SK-N-SH treated with all-trans-retinoic acid at 6 μM for 48 hours (cell line): ENCODE measurements at regions not wholly inside any gene's neighbourhood (a gene's known extent, or its start where the extent isn't known, plus 50 kb on each side); places are given as distances from the start of the nearest gene placed in this dataset.

ENCODE experiments used
- ATAC-seq: fragments of 200-7000 bp; cut with Tn5 transposase; 3 replicates; pipeline ENCODE4 v1.9.1; 2020; ENCODE audit warnings: mild to moderate bottlenecking, moderate library complexity
- ARNTL ChIP-seq: fragments of 450-650 bp; formaldehyde crosslinking; IDR thresholded peaks from 2 replicates; pipeline ENCODE4 v1.5.0; 2020; ENCODE audit warnings: low read depth, mild to moderate bottlenecking, moderate library complexity, borderline replicate concordance
- CSDC2 ChIP-seq: fragments of 250-450 bp; sonication (Bioruptor Pico); IDR thresholded peaks from 2 replicates; pipeline ENCODE4 v1.5.0; 2020; ENCODE audit warnings: mild to moderate bottlenecking, moderate library complexity
- ESRRG ChIP-seq: fragments of 250-450 bp; sonication (Bioruptor Pico); IDR thresholded peaks from 2 replicates; pipeline ENCODE4 v1.6.1; 2021; ENCODE audit warnings: mild to moderate bottlenecking
- GLIS3 ChIP-seq: fragments of 250-450 bp; sonication (Bioruptor Pico); IDR thresholded peaks from 2 replicates; pipeline ENCODE4 v1.5.0; 2020; ENCODE audit warnings: mild to moderate bottlenecking, moderate library complexity
- ISL1 ChIP-seq: fragments of 250-450 bp; sonication (Bioruptor Pico); IDR thresholded peaks from 2 replicates; pipeline ENCODE4 v2.1.2; 2022; ENCODE audit warnings: mild to moderate bottlenecking, moderate library complexity
- OSR1 ChIP-seq: fragments of 250-450 bp; sonication (Bioruptor Pico); IDR thresholded peaks from 2 replicates; pipeline ENCODE4 v1.8.0; 2022; ENCODE audit warnings: moderate library complexity, mild to moderate bottlenecking, inconsistent platforms
- PPARA ChIP-seq: fragments of 250-450 bp; sonication (Bioruptor Pico); IDR thresholded peaks from 2 replicates; pipeline ENCODE4 v1.5.0; 2020; ENCODE audit warnings: mild to moderate bottlenecking, borderline replicate concordance
- RARB ChIP-seq: fragments of 250-450 bp; sonication (Bioruptor Pico); IDR thresholded peaks from 2 replicates; pipeline ENCODE4 v1.8.0; 2021; ENCODE audit warnings: mild to moderate bottlenecking, moderate library complexity
- SNAI2 ChIP-seq: fragments of 250-450 bp; sonication (Bioruptor Pico); IDR thresholded peaks from 2 replicates; pipeline ENCODE4 v1.5.0; 2020; ENCODE audit warnings: mild to moderate bottlenecking, moderate library complexity
- TCF4 ChIP-seq: fragments of 250-450 bp; sonication (Bioruptor Pico); IDR thresholded peaks from 2 replicates; pipeline ENCODE4 v1.8.0; 2021; ENCODE audit warnings: mild to moderate bottlenecking, moderate library complexity, borderline replicate concordance
- TOX ChIP-seq: fragments of 250-450 bp; sonication (Bioruptor Pico); IDR thresholded peaks from 2 replicates; pipeline ENCODE4 v1.8.0; 2021; ENCODE audit warnings: mild to moderate bottlenecking, moderate library complexity, borderline replicate concordance
- ZC3H10 ChIP-seq: fragments of 250-450 bp; sonication (Bioruptor Pico); IDR thresholded peaks from 2 replicates; pipeline ENCODE4 v1.5.1; 2021; ENCODE audit warnings: mild to moderate bottlenecking, moderate library complexity
- ZFP3 ChIP-seq: fragments of 250-450 bp; sonication (Bioruptor Pico); IDR thresholded peaks from 2 replicates; pipeline ENCODE4 v1.5.0; 2020; ENCODE audit warnings: mild to moderate bottlenecking, moderate library complexity
- ZFP30 ChIP-seq: fragments of 450-650 bp; formaldehyde crosslinking; IDR thresholded peaks from 2 replicates; pipeline ENCODE4 v1.5.0; 2022; ENCODE audit warnings: mild to moderate bottlenecking, moderate library complexity
- ZNF565 ChIP-seq: fragments of 450-650 bp; formaldehyde crosslinking; conservative IDR thresholded peaks from 2 replicates; pipeline ENCODE4 v1.5.0; 2020; ENCODE audit warnings: low read depth, mild to moderate bottlenecking, moderate library complexity
- ZNF70 ChIP-seq: fragments of 450-650 bp; formaldehyde crosslinking; IDR thresholded peaks from 2 replicates; pipeline ENCODE4 v1.5.0; 2020; ENCODE audit warnings: mild to moderate bottlenecking, moderate library complexity
- ZNF8 ChIP-seq: fragments of 450-650 bp; formaldehyde crosslinking; IDR thresholded peaks from 2 replicates; pipeline ENCODE4 v1.5.0; 2020; ENCODE audit warnings: mild to moderate bottlenecking, moderate library complexity
- TF ChIP-seq, protein P1 (sequence below): fragments of 250-450 bp; sonication (Bioruptor Pico); IDR thresholded peaks from 2 replicates; pipeline ENCODE4 v1.5.1; 2020; ENCODE audit warnings: low read depth, mild to moderate bottlenecking, moderate library complexity
- TF ChIP-seq, protein P2 (sequence below): fragments of 250-450 bp; sonication (Bioruptor Pico); IDR thresholded peaks from 2 replicates; pipeline ENCODE4 v1.5.0; 2020; ENCODE audit warnings: mild to moderate bottlenecking, moderate library complexity
- TF ChIP-seq, protein P3 (sequence below): fragments of 250-450 bp; sonication (Bioruptor Pico); IDR thresholded peaks from 2 replicates; pipeline ENCODE4 v1.5.1; 2021; ENCODE audit warnings: mild to moderate bottlenecking, moderate library complexity
- TF ChIP-seq, protein P4 (sequence below): fragments of 250-450 bp; sonication (Bioruptor Pico); IDR thresholded peaks from 2 replicates; pipeline ENCODE4 v1.8.0; 2020; ENCODE audit warnings: mild to moderate bottlenecking, moderate library complexity, borderline replicate concordance
- TF ChIP-seq, protein P5 (sequence below): fragments of 250-450 bp; sonication (Bioruptor Pico); IDR thresholded peaks from 2 replicates; pipeline ENCODE4 v1.8.0; 2021; ENCODE audit warnings: low read depth, mild to moderate bottlenecking, moderate library complexity, borderline replicate concordance

DNA sequence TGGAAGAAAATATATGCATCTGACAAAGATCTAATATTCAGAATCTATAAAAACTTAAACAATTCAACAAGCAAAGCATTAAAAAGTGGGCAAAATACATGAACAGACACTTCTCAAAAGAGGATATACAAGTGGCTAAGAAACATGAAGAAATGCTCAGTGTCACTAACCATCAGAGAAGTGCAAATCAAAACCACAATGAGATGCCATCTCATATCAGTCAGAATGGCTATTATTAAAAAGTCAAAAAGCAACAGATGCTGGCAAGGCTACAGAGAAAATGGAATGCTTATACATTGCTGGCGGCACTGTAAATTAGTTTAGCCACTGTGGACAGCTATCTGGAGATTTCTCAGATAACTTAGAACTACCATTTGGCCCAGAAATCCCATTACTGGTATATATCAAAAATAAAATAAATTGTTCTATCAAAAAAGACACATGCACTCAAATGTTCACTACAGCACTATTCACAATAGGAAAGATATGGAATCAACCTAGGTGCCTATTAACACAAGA lies 179.5 kb downstream of the PCTP start (continued):
- TF ChIP-seq, protein P1, sequence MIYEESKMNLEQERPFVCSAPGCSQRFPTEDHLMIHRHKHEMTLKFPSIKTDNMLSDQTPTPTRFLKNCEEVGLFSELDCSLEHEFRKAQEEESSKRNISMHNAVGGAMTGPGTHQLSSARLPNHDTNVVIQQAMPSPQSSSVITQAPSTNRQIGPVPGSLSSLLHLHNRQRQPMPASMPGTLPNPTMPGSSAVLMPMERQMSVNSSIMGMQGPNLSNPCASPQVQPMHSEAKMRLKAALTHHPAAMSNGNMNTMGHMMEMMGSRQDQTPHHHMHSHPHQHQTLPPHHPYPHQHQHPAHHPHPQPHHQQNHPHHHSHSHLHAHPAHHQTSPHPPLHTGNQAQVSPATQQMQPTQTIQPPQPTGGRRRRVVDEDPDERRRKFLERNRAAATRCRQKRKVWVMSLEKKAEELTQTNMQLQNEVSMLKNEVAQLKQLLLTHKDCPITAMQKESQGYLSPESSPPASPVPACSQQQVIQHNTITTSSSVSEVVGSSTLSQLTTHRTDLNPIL (CRISPR knock-in tag) = no peak
- TF ChIP-seq RARB = no peak
- TF ChIP-seq ESRRG (CRISPR knock-in tag) = no peak
- TF ChIP-seq, protein P2, sequence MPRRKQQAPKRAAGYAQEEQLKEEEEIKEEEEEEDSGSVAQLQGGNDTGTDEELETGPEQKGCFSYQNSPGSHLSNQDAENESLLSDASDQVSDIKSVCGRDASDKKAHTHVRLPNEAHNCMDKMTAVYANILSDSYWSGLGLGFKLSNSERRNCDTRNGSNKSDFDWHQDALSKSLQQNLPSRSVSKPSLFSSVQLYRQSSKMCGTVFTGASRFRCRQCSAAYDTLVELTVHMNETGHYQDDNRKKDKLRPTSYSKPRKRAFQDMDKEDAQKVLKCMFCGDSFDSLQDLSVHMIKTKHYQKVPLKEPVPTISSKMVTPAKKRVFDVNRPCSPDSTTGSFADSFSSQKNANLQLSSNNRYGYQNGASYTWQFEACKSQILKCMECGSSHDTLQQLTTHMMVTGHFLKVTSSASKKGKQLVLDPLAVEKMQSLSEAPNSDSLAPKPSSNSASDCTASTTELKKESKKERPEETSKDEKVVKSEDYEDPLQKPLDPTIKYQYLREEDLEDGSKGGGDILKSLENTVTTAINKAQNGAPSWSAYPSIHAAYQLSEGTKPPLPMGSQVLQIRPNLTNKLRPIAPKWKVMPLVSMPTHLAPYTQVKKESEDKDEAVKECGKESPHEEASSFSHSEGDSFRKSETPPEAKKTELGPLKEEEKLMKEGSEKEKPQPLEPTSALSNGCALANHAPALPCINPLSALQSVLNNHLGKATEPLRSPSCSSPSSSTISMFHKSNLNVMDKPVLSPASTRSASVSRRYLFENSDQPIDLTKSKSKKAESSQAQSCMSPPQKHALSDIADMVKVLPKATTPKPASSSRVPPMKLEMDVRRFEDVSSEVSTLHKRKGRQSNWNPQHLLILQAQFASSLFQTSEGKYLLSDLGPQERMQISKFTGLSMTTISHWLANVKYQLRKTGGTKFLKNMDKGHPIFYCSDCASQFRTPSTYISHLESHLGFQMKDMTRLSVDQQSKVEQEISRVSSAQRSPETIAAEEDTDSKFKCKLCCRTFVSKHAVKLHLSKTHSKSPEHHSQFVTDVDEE = no peak
- TF ChIP-seq, all 23 proteins: peak for 0

DNA sequence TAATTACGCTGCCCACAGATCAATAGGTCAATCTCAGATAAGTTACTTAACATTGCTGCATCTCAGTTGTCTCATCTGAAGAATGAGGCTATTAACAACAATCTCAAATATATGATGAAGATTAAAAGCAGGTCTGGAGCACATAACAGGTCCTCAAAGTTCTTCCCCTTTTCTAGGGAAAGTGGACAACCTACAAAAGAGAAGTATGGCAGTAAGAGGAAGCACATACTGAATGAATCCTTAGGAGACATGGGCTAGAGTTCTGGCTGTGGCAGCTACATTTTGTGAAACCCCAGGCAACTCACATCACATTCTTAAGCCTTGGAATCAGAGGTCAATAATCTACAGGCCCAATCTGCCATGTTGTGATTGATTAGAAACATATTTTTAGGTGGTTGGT lies 180.6 kb downstream of the PCTP start:
- ATAC-seq = no peak
- TF ChIP-seq PPARA (CRISPR knock-in tag) (no peak), TCF4 (CRISPR knock-in tag) (no peak), OSR1 (CRISPR knock-in tag) (no peak), SNAI2 (CRISPR knock-in tag) (no peak), ZNF565 (no peak), RARB (no peak), ZC3H10 (CRISPR knock-in tag) (no peak), ISL1 (CRISPR knock-in tag) (no peak), GLIS3 (CRISPR knock-in tag) (no peak), CSDC2 (no peak), ARNTL (CRISPR knock-in tag) (no peak), TOX (CRISPR knock-in tag) (no peak), ZFP30 (CRISPR knock-in tag) (no peak), ZFP3 (CRISPR knock-in tag) (no peak), ZNF8 (CRISPR knock-in tag) (no peak)
- TF ChIP-seq, protein P3, sequence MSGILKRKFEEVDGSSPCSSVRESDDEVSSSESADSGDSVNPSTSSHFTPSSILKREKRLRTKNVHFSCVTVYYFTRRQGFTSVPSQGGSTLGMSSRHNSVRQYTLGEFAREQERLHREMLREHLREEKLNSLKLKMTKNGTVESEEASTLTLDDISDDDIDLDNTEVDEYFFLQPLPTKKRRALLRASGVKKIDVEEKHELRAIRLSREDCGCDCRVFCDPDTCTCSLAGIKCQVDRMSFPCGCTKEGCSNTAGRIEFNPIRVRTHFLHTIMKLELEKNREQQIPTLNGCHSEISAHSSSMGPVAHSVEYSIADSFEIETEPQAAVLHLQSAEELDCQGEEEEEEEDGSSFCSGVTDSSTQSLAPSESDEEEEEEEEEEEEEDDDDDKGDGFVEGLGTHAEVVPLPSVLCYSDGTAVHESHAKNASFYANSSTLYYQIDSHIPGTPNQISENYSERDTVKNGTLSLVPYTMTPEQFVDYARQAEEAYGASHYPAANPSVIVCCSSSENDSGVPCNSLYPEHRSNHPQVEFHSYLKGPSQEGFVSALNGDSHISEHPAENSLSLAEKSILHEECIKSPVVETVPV (CRISPR knock-in tag) = no peak
- TF ChIP-seq, protein P4, sequence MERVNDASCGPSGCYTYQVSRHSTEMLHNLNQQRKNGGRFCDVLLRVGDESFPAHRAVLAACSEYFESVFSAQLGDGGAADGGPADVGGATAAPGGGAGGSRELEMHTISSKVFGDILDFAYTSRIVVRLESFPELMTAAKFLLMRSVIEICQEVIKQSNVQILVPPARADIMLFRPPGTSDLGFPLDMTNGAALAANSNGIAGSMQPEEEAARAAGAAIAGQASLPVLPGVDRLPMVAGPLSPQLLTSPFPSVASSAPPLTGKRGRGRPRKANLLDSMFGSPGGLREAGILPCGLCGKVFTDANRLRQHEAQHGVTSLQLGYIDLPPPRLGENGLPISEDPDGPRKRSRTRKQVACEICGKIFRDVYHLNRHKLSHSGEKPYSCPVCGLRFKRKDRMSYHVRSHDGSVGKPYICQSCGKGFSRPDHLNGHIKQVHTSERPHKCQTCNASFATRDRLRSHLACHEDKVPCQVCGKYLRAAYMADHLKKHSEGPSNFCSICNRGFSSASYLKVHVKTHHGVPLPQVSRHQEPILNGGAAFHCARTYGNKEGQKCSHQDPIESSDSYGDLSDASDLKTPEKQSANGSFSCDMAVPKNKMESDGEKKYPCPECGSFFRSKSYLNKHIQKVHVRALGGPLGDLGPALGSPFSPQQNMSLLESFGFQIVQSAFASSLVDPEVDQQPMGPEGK (CRISPR knock-in tag) = no peak

DNA sequence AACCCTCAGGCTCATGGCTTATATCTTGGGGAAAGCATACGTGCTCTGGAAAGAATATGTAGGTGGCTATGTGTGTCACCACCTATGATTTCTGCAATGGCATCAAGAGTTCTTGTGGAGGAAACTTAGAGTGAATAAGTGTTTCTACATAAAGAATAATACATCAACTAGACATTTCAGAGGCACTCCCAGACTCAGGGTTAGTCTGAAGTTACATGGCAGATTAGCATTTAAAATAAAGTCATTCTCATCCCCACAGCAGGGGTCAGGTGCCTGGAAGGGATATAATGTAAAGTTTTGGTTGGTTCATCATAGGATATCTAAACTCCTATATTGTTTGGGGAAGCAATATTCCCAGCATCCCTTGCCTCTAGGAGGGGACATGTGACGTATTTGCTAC lies 182.1 kb downstream of the PCTP start:
- ATAC-seq = no peak
- TF ChIP-seq PPARA (CRISPR knock-in tag) (no peak), RARB (no peak), ZNF565 (no peak), OSR1 (CRISPR knock-in tag) (no peak), ZNF8 (CRISPR knock-in tag) (no peak), ZNF70 (CRISPR knock-in tag) (no peak), ZFP30 (CRISPR knock-in tag) (no peak), CSDC2 (no peak), ISL1 (CRISPR knock-in tag) (no peak), ZFP3 (CRISPR knock-in tag) (no peak), TOX (CRISPR knock-in tag) (no peak), GLIS3 (CRISPR knock-in tag) (no peak), ZC3H10 (CRISPR knock-in tag) (no peak)
- TF ChIP-seq, protein P3 (CRISPR knock-in tag) = no peak
- TF ChIP-seq, protein P2 = no peak
- TF ChIP-seq, protein P5, sequence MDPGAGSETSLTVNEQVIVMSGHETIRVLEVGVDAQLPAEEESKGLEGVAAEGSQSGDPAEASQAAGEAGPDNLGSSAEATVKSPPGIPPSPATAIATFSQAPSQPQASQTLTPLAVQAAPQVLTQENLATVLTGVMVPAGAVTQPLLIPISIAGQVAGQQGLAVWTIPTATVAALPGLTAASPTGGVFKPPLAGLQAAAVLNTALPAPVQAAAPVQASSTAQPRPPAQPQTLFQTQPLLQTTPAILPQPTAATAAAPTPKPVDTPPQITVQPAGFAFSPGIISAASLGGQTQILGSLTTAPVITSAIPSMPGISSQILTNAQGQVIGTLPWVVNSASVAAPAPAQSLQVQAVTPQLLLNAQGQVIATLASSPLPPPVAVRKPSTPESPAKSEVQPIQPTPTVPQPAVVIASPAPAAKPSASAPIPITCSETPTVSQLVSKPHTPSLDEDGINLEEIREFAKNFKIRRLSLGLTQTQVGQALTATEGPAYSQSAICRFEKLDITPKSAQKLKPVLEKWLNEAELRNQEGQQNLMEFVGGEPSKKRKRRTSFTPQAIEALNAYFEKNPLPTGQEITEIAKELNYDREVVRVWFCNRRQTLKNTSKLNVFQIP = no peak
